ENCODE measurements at regions not wholly inside any gene's neighbourhood (a gene's known extent, or its start where the extent isn't known, plus 50 kb on each side); places are given as distances from the start of the nearest gene placed in this dataset.

DNA sequence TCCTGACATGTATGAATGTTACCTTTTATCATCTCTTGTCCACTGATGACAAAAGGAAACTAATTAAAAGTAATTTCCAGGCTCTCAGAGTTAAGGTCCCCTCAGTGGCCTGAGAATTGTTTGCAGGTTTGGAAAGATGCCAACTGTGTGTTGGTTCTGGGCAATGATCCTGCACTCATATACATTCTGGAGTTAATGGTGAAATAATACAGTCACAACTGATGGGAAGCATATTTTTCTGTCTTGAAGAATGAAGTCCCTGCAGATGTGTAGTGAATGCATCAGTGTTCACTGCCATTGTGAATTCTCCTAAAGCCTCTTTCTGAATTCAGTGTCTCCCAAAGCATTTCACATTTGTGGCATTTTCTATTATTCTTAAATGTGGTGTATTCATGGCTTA is 238.1 kb upstream of the PPP1R2C start:
- no peak for TF ChIP-seq CREB1 (CRISPR knock-in tag; IDR thresholded peaks at IDR 0.05; ENCODE audit: low read depth)
- no peak for TF ChIP-seq POLR2AphosphoS5 (IDR thresholded peaks at IDR 0.05; ENCODE audit: low read depth)
- TF ChIP-seq EZH2 (IDR thresholded peaks at IDR 0.05; ENCODE audit: low read depth, unreplicated experiment) = no peak
- TF ChIP-seq, protein P1, sequence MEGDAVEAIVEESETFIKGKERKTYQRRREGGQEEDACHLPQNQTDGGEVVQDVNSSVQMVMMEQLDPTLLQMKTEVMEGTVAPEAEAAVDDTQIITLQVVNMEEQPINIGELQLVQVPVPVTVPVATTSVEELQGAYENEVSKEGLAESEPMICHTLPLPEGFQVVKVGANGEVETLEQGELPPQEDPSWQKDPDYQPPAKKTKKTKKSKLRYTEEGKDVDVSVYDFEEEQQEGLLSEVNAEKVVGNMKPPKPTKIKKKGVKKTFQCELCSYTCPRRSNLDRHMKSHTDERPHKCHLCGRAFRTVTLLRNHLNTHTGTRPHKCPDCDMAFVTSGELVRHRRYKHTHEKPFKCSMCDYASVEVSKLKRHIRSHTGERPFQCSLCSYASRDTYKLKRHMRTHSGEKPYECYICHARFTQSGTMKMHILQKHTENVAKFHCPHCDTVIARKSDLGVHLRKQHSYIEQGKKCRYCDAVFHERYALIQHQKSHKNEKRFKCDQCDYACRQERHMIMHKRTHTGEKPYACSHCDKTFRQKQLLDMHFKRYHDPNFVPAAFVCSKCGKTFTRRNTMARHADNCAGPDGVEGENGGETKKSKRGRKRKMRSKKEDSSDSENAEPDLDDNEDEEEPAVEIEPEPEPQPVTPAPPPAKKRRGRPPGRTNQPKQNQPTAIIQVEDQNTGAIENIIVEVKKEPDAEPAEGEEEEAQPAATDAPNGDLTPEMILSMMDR (conservative IDR thresholded peaks at IDR 0.05; ENCODE audit: low read depth in 2 of 2) = no peak
- TF ChIP-seq NANOG (IDR thresholded peaks at IDR 0.05; ENCODE audit: borderline replicate concordance) = no peak
- TF ChIP-seq EZH2phosphoT487 (IDR thresholded peaks at IDR 0.05; ENCODE audit: unreplicated experiment) = no peak
- TF ChIP-seq, protein P2, sequence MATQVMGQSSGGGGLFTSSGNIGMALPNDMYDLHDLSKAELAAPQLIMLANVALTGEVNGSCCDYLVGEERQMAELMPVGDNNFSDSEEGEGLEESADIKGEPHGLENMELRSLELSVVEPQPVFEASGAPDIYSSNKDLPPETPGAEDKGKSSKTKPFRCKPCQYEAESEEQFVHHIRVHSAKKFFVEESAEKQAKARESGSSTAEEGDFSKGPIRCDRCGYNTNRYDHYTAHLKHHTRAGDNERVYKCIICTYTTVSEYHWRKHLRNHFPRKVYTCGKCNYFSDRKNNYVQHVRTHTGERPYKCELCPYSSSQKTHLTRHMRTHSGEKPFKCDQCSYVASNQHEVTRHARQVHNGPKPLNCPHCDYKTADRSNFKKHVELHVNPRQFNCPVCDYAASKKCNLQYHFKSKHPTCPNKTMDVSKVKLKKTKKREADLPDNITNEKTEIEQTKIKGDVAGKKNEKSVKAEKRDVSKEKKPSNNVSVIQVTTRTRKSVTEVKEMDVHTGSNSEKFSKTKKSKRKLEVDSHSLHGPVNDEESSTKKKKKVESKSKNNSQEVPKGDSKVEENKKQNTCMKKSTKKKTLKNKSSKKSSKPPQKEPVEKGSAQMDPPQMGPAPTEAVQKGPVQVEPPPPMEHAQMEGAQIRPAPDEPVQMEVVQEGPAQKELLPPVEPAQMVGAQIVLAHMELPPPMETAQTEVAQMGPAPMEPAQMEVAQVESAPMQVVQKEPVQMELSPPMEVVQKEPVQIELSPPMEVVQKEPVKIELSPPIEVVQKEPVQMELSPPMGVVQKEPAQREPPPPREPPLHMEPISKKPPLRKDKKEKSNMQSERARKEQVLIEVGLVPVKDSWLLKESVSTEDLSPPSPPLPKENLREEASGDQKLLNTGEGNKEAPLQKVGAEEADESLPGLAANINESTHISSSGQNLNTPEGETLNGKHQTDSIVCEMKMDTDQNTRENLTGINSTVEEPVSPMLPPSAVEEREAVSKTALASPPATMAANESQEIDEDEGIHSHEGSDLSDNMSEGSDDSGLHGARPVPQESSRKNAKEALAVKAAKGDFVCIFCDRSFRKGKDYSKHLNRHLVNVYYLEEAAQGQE (IDR thresholded peaks at IDR 0.05; ENCODE audit: unreplicated experiment) = no peak

All from GM23338 (cell line).